ENCODE measurements at regions not wholly inside any gene's neighbourhood (a gene's known extent, or its start where the extent isn't known, plus 50 kb on each side); places are given as distances from the start of the nearest gene placed in this dataset.

- no peaks in the 10 kb centered on the region for H3K79me2 ChIP-seq (ENCODE audit: insufficient read depth, low read length)
- BruUV-seq (replicated peaks), result no TSS peak
- H3K9ac ChIP-seq (ENCODE audit: insufficient read depth, low read depth, low read length), result no peak overlapping the region
- H3K4me2 ChIP-seq (ENCODE audit: low read depth, low read length), result no peak overlapping the region
- 21% methylated on average over 3 of the region's 3 CpGs for WGBS (ENCODE audit: low lambda C conversion rate)
- intact Hi-C loops (cut with micrococcal nuclease; ENCODE audit: unreplicated experiment), result no loop called here
- FAIRE-seq, result no peak
- no peak for DNase-seq (ENCODE audit: low spot score)
- H3K27ac ChIP-seq (ENCODE audit: extremely low read length, insufficient read depth, low read length), result no peak overlapping the region
- in situ Hi-C loops (cut with HindIII; ENCODE audit: extremely low pct_ligation_motif_present, low pct_unique_long_range_greater_than_20kb), result no loop called here
- ChIA-PET POLR2A (no interaction called here), CTCF (ENCODE audit: low intra/inter-chr PET ratio, low total read pairs) (no interaction called here)
- TF ChIP-seq LCORL (IDR thresholded peaks at IDR 0.05) (no peak), LCORL (CRISPR knock-in tag; IDR thresholded peaks at IDR 0.05) (no peak), ZNF143 (CRISPR knock-in tag; IDR thresholded peaks at IDR 0.05) (no peak), SYNCRIP (IDR thresholded peaks at IDR 0.05; ENCODE audit: insufficient read depth, low read depth, low read length) (no peak), ZNF234 (CRISPR knock-in tag; conservative IDR thresholded peaks at IDR 0.05) (no peak), RBAK (CRISPR knock-in tag; IDR thresholded peaks at IDR 0.05) (no peak), HDAC1 (CRISPR knock-in tag; IDR thresholded peaks at IDR 0.05) (no peak), ZNF546 (CRISPR knock-in tag; conservative IDR thresholded peaks at IDR 0.05) (no peak), SAP130 (CRISPR knock-in tag; IDR thresholded peaks at IDR 0.05; ENCODE audit: low read depth) (no peak), TMF1 (CRISPR knock-in tag; IDR thresholded peaks at IDR 0.05; ENCODE audit: low read depth) (no peak), ZMYM3 (CRISPR knock-in tag; IDR thresholded peaks at IDR 0.05) (no peak), RXRB (CRISPR knock-in tag; IDR thresholded peaks at IDR 0.05; ENCODE audit: borderline replicate concordance) (no peak), ZNF232 (CRISPR knock-in tag; IDR thresholded peaks at IDR 0.05; ENCODE audit: borderline replicate concordance) (no peak), CBX5 (CRISPR knock-in tag; IDR thresholded peaks at IDR 0.05; ENCODE audit: borderline replicate concordance) (no peak), ZNF263 (CRISPR knock-in tag; IDR thresholded peaks at IDR 0.05) (no peak), MATR3 (CRISPR knock-in tag; IDR thresholded peaks at IDR 0.05) (no peak), ZNF691 (CRISPR knock-in tag; IDR thresholded peaks at IDR 0.05; ENCODE audit: borderline replicate concordance, low read depth) (no peak), E2F5 (CRISPR knock-in tag; conservative IDR thresholded peaks at IDR 0.05) (no peak), NFATC3 (CRISPR knock-in tag; IDR thresholded peaks at IDR 0.05) (no peak), ZNF335 (CRISPR knock-in tag; IDR thresholded peaks at IDR 0.05) (no peak), ZNF772 (CRISPR knock-in tag; IDR thresholded peaks at IDR 0.05) (no peak)
- no peaks in the 10 kb centered on the region for H3K4me1 ChIP-seq (ENCODE audit: insufficient read depth, low read length)
- no peaks in the 10 kb centered on the region for H3K36me3 ChIP-seq (replicated peaks in 1 of 2; ENCODE audit: control insufficient read depth in 1 of 2, insufficient read depth in 2 of 2, low read length in 2 of 2)
- no peak overlapping the region for H2AFZ ChIP-seq (ENCODE audit: low read length)
- H3K9me3 ChIP-seq (ENCODE audit: low read length), result no peaks in the 10 kb centered on the region; the same call in 1 of the 2 replicates
- H4K20me1 ChIP-seq (ENCODE audit: insufficient read depth, low read length), result no peaks in the 10 kb centered on the region
- H3K4me3 ChIP-seq (replicated peaks in 1 of 3; ENCODE audit: insufficient read depth in 1 of 3, low read depth in 2 of 3, low read length in 3 of 3), result no peak overlapping the region
- H3K27me3 ChIP-seq (ENCODE audit: control insufficient read depth in 1 of 2, insufficient read depth in 2 of 2, low read length in 2 of 2), result no peaks in the 10 kb centered on the region
- no peak for ATAC-seq
Observed at GRCh38 chr3:87442470-87442869, 166.1 kb upstream of the POU1F1 start.

Measured in HepG2 (cell line).